A673 (cell line): ENCODE measurements at regions not wholly inside any gene's neighbourhood (a gene's known extent, or its start where the extent isn't known, plus 50 kb on each side); places are given as distances from the start of the nearest gene placed in this dataset.

Experiments
- BruUV-seq: library from RNA; stranded (reverse); fragments of 400-500 nt; replicated peaks from 2 replicates; lab custom pipeline; 2021; lab: Mats Ljungman, UMichigan
- CTCF ChIA-PET: fragments of 300-600 bp; sonication (Branson Sonifier 250); formaldehyde crosslinking; loops from one replicate; lab custom pipeline; 2022; ENCODE audit warnings: antibody characterized with exemption; lab: Charles Lee
- POLR2A ChIA-PET: fragments of 300-600 bp; sonication (Branson Sonifier 250); formaldehyde crosslinking; loops from one replicate; lab custom pipeline; 2022; ENCODE audit warnings: antibody characterized with exemption; ENCODE audit not compliant: low non-redundant PET; lab: Charles Lee
- DNase-seq: peaks from one replicate; pipeline ENCODE4 v3.0.0-alpha.2; 2015; ENCODE audit warnings: low spot score
- H3K27ac ChIP-seq: fragments of 200-600 bp; sonication (generic); 2 replicates; pipeline ENCODE4 v1.5.1; 2016; ENCODE audit warnings: mixed run types, low read depth, mild to moderate bottlenecking, mixed read lengths, antibody characterized with exemption, low read length; ENCODE audit not compliant: poor library complexity, severe bottlenecking
- H3K27me3 ChIP-seq: fragments of 200-600 bp; sonication (generic); replicated peaks from 2 replicates; pipeline ENCODE4 v1.6.1; 2017; ENCODE audit warnings: mixed run types, low read depth, mild to moderate bottlenecking, mixed read lengths, antibody characterized with exemption, low read length; ENCODE audit not compliant: insufficient read depth, poor library complexity
- H3K36me3 ChIP-seq: fragments of 200-600 bp; sonication (generic); 2 replicates; pipeline ENCODE4 v1.6.1; 2016; ENCODE audit warnings: mixed run types, mild to moderate bottlenecking, mixed read lengths, antibody characterized with exemption, low read length; ENCODE audit not compliant: insufficient read depth, poor library complexity, severe bottlenecking
- H3K4me1 ChIP-seq: fragments of 200-600 bp; sonication (generic); 2 replicates; pipeline ENCODE4 v1.6.1; 2017; ENCODE audit warnings: mixed run types, mild to moderate bottlenecking, mixed read lengths, antibody characterized with exemption, low read length; ENCODE audit not compliant: insufficient read depth, poor library complexity, severe bottlenecking
- H3K4me3 ChIP-seq: fragments of 200-600 bp; sonication (generic); 2 replicates; pipeline ENCODE4 v1.5.1; 2016; ENCODE audit warnings: low read depth, mixed run types, mild to moderate bottlenecking, mixed read lengths, low read length; ENCODE audit not compliant: poor library complexity, severe bottlenecking
- H3K9me3 ChIP-seq: fragments of 200-600 bp; sonication (generic); 2 replicates; pipeline ENCODE4 v1.6.1; 2016; ENCODE audit warnings: mixed run types, low read depth, mild to moderate bottlenecking, mixed read lengths, antibody characterized with exemption, low read length; ENCODE audit not compliant: poor library complexity, severe bottlenecking
- CTCF ChIP-seq: fragments of 300-800, 200-600 bp; sonication (generic); conservative IDR thresholded peaks from 2 replicates; pipeline ENCODE4 v1.5.1; 2017; ENCODE audit warnings: low read depth, mild to moderate bottlenecking, antibody characterized with exemption, low read length, moderate library complexity, mixed read lengths
- EZH2 ChIP-seq: fragments of 200-600 bp; sonication (generic); IDR thresholded peaks from 2 replicates; pipeline ENCODE4 v1.6.1; 2017; ENCODE audit warnings: borderline replicate concordance, low read depth, mild to moderate bottlenecking, mixed read lengths, antibody characterized with exemption, low read length; ENCODE audit not compliant: poor library complexity, severe bottlenecking
- intact Hi-C: fragments of 100-400 bp; cut with micrococcal nuclease; formaldehyde crosslinking; loops from one replicate; pipeline ENCODE4 v1.10.0; 2022; ENCODE audit not compliant: unreplicated experiment

GRCh38 chr7:118079369-118079768, 104.6 kb upstream of the LSM8 start:
- ChIA-PET POLR2A (no interaction called here), CTCF (no interaction called here)
- Histone ChIP-seq H3K27me3 (no peaks in the 10 kb centered on the region), H3K4me3 (no peak overlapping the region), H3K36me3 (no peaks in the 10 kb centered on the region), H3K27ac (no peak overlapping the region), H3K4me1 (no peaks in the 10 kb centered on the region), H3K9me3 (no peaks in the 10 kb centered on the region)
- BruUV-seq, result no TSS peak
- DNase-seq, result no peak
- TF ChIP-seq CTCF (no peak), EZH2 (no peak)
- intact Hi-C loops, result no loop called here

- H3K36me3 ChIP-seq, result no peaks in the 10 kb centered on the region
- no peak for TF ChIP-seq EZH2
- TF ChIP-seq CTCF, result no peak
- POLR2A ChIA-PET, result no interaction called here
- H3K27me3 ChIP-seq, result no peaks in the 10 kb centered on the region
- H3K27ac ChIP-seq, result no peak overlapping the region
- H3K4me3 ChIP-seq, result no peak overlapping the region
- BruUV-seq, result no TSS peak
- intact Hi-C loops, result no loop called here
- H3K4me1 ChIP-seq, result no peaks in the 10 kb centered on the region
- no peaks in the 10 kb centered on the region for H3K9me3 ChIP-seq
- CTCF ChIA-PET, result no interaction called here
- peak; percentile 73 for DNase-seq
Observed at GRCh38 chr7:118080947-118081346, 103.0 kb upstream of the LSM8 start.

- POLR2A ChIA-PET, result no interaction called here
- no TSS peak for BruUV-seq
- Histone ChIP-seq H3K4me3 (no peak overlapping the region), H3K27me3 (no peaks in the 10 kb centered on the region), H3K36me3 (no peaks in the 10 kb centered on the region), H3K9me3 (no peaks in the 10 kb centered on the region), H3K4me1 (no peaks in the 10 kb centered on the region), H3K27ac (no peak overlapping the region)
- DNase-seq, result no peak
- CTCF ChIA-PET, result no interaction called here
- intact Hi-C loops, result no loop called here
- TF ChIP-seq CTCF (no peak), EZH2 (no peak)
Observed at GRCh38 chr7:118082506-118082905, 101.5 kb upstream of the LSM8 start.
